Lower lobe of right lung (tissue), 2 donors: ENCODE measurements at regions not wholly inside any gene's neighbourhood (a gene's known extent, or its start where the extent isn't known, plus 50 kb on each side); places are given as distances from the start of the nearest gene placed in this dataset.

Experiments
- ATAC-seq, 2 donors: fragments of 200-7000 bp; cut with Tn5 transposase; one replicate each; pipeline ENCODE4 v1.9.1; 2020 to 2022; ENCODE audit warnings: mild to moderate bottlenecking in 2 of 2, moderate library complexity in 2 of 2
- DNase-seq: peaks from one replicate; pipeline ENCODE4 v3.0.0-alpha.2; 2020
- H3K27ac ChIP-seq: fragments of 200-600 bp; one replicate; pipeline ENCODE4 v1.8.0; 2022
- H3K27me3 ChIP-seq: fragments of 200-600 bp; one replicate; pipeline ENCODE4 v1.8.0; 2022; ENCODE audit warnings: low read depth
- H3K36me3 ChIP-seq: fragments of 200-600 bp; one replicate; pipeline ENCODE4 v1.8.0; 2022; ENCODE audit warnings: mild to moderate bottlenecking
- H3K4me1 ChIP-seq: fragments of 200-600 bp; one replicate; pipeline ENCODE4 v1.8.0; 2022
- H3K4me3 ChIP-seq: fragments of 200-600 bp; one replicate; pipeline ENCODE4 v1.8.0; 2022; ENCODE audit warnings: mild to moderate bottlenecking
- H3K9me3 ChIP-seq: fragments of 200-600 bp; one replicate; pipeline ENCODE4 v1.8.0; 2022
- CTCF ChIP-seq: fragments of 200-600 bp; IDR thresholded peaks from one replicate; pipeline ENCODE4 v1.8.0; 2022; ENCODE audit warnings: antibody characterized with exemption, mild to moderate bottlenecking
- intact Hi-C: fragments of 100-400 bp; cut with DNase I; formaldehyde crosslinking; loops from one replicate; pipeline ENCODE4 v1.11.0; 2022
- donor health status: DM: no; HTN: yes; CAD: no; lungs with severe emphysema.

GRCh38 chrX:40151211-40152172 is 53.7 kb upstream of the BCOR start:
- H3K4me3 ChIP-seq: no peak overlapping the region
- ATAC-seq (peak; percentile 36 to 40), DNase-seq (peak; percentile 59)
- no peaks in the 10 kb centered on the region for H3K36me3 ChIP-seq
- TF ChIP-seq CTCF: no peak
- H3K27ac ChIP-seq: no peak overlapping the region
- H3K4me1 ChIP-seq: peaks cover 29% of the 10 kb centered on the region
- H3K27me3 ChIP-seq: no peaks in the 10 kb centered on the region
- H3K9me3 ChIP-seq: no peaks in the 10 kb centered on the region
- intact Hi-C loops: no loop called here

GRCh38 chrX:40150503-40150902 is 52.7 kb upstream of the BCOR start:
- H3K27me3 ChIP-seq: no peaks in the 10 kb centered on the region

GRCh38 chrX:40149286-40150175 is 51.8 kb upstream of the BCOR start:
- no peaks in the 10 kb centered on the region for H3K27me3 ChIP-seq
- no peak for DNase-seq
- peaks cover 25% of the 10 kb centered on the region for H3K4me1 ChIP-seq
- no peak for TF ChIP-seq CTCF
- no peaks in the 10 kb centered on the region for H3K9me3 ChIP-seq
- H3K4me3 ChIP-seq: no peak overlapping the region
- no peaks in the 10 kb centered on the region for H3K36me3 ChIP-seq
- no peak for ATAC-seq
- intact Hi-C loops: no loop called here
- no peak overlapping the region for H3K27ac ChIP-seq

More at GRCh38 chrX:40150503-40150902, 52.7 kb upstream of the BCOR start:
- ATAC-seq (no peak), DNase-seq (no peak)
- no peaks in the 10 kb centered on the region for H3K9me3 ChIP-seq
- intact Hi-C loops: no loop called here
- peaks cover 25% of the 10 kb centered on the region for H3K4me1 ChIP-seq
- H3K4me3 ChIP-seq: no peak overlapping the region
- no peaks in the 10 kb centered on the region for H3K36me3 ChIP-seq
- TF ChIP-seq CTCF: no peak
- no peak overlapping the region for H3K27ac ChIP-seq

GRCh38 chrX:40148385-40149285 is 50.9 kb upstream of the BCOR start:
- TF ChIP-seq CTCF: no peak
- DNase-seq: no peak
- ATAC-seq: no peak
- intact Hi-C loops: no loop called here
- Histone ChIP-seq H3K27me3 (no peaks in the 10 kb centered on the region), H3K27ac (no peak overlapping the region), H3K9me3 (no peaks in the 10 kb centered on the region), H3K36me3 (no peaks in the 10 kb centered on the region), H3K4me1 (peaks cover 25% of the 10 kb centered on the region), H3K4me3 (no peak overlapping the region)

- Histone ChIP-seq H3K4me3 (no peak overlapping the region), H3K4me1 (peaks cover 25% of the 10 kb centered on the region), H3K27me3 (no peaks in the 10 kb centered on the region), H3K36me3 (no peaks in the 10 kb centered on the region), H3K27ac (no peak overlapping the region), H3K9me3 (no peaks in the 10 kb centered on the region)
- TF ChIP-seq CTCF: no peak
- ATAC-seq (no peak), DNase-seq (no peak)
- intact Hi-C loops: no loop called here
Observed at GRCh38 chrX:40147971-40148370, 50.2 kb upstream of the BCOR start.
